ENCODE measurements at regions not wholly inside any gene's neighbourhood (a gene's known extent, or its start where the extent isn't known, plus 50 kb on each side); places are given as distances from the start of the nearest gene placed in this dataset.

GRCh38 chr14:104244221-104245011, 106.0 kb downstream of the KIF26A start:
- no peaks in the 10 kb centered on the region for H3K79me2 ChIP-seq
- H3K4me2 ChIP-seq, result peak overlapping the region; percentile 55
- H3K9me3 ChIP-seq (ENCODE audit: low read depth), result peaks cover 6% of the 10 kb centered on the region
- H3K4me1 ChIP-seq (ENCODE audit: insufficient read depth), result peaks cover 8% of the 10 kb centered on the region
- no peaks in the 10 kb centered on the region for H3K27me3 ChIP-seq
- TF ChIP-seq EZH2 (IDR thresholded peaks at IDR 0.05; ENCODE audit: borderline replicate concordance), result no peak
- TF ChIP-seq CTCF (IDR thresholded peaks at IDR 0.05; ENCODE audit: poor library complexity), result no peak
- TF ChIP-seq EZH2phosphoT487 (IDR thresholded peaks at IDR 0.05; ENCODE audit: low read depth, severe bottlenecking, unreplicated experiment), result no peak
- H2AFZ ChIP-seq, result no peak overlapping the region
- DNase-seq (ENCODE audit: low spot score), result no peak
- 53% methylated on average over 23 of the region's 23 CpGs for WGBS (ENCODE audit: low lambda C conversion rate, missing lambda C conversion rate)
- H3K27ac ChIP-seq, result no peak overlapping the region
- H3K9me2 ChIP-seq (replicated peaks; ENCODE audit: insufficient read depth), result no peaks in the 10 kb centered on the region
- H3K4me3 ChIP-seq, result no peak overlapping the region
- H3K36me3 ChIP-seq (replicated peaks; ENCODE audit: insufficient read depth, low read depth), result no peaks in the 10 kb centered on the region
- no peaks in the 10 kb centered on the region for H4K20me1 ChIP-seq (ENCODE audit: insufficient read depth, poor library complexity, severe bottlenecking)

GRCh38 chr14:104245075-104245474, 106.7 kb downstream of the KIF26A start:
- Histone ChIP-seq H3K36me3 (replicated peaks; ENCODE audit: insufficient read depth, low read depth) (no peaks in the 10 kb centered on the region), H3K9me2 (replicated peaks; ENCODE audit: insufficient read depth) (no peaks in the 10 kb centered on the region), H3K4me1 (ENCODE audit: insufficient read depth) (peaks cover 8% of the 10 kb centered on the region), H3K27ac (no peak overlapping the region), H4K20me1 (ENCODE audit: insufficient read depth, poor library complexity, severe bottlenecking) (no peaks in the 10 kb centered on the region), H2AFZ (no peak overlapping the region), H3K4me3 (no peak overlapping the region), H3K27me3 (no peaks in the 10 kb centered on the region), H3K79me2 (no peaks in the 10 kb centered on the region), H3K4me2 (no peak overlapping the region), H3K9me3 (ENCODE audit: low read depth) (peaks cover 6% of the 10 kb centered on the region)
- WGBS (ENCODE audit: low lambda C conversion rate, missing lambda C conversion rate), result 86% methylated on average over 3 of the region's 3 CpGs
- DNase-seq (ENCODE audit: low spot score), result no peak
- TF ChIP-seq CTCF (IDR thresholded peaks at IDR 0.05; ENCODE audit: poor library complexity) (no peak), EZH2phosphoT487 (IDR thresholded peaks at IDR 0.05; ENCODE audit: low read depth, severe bottlenecking, unreplicated experiment) (no peak), EZH2 (IDR thresholded peaks at IDR 0.05; ENCODE audit: borderline replicate concordance) (no peak)

GRCh38 chr14:104245723-104246122, 107.3 kb downstream of the KIF26A start:
- H2AFZ ChIP-seq, result no peak overlapping the region
- 96% methylated on average over 2 of the region's 2 CpGs for WGBS (ENCODE audit: low lambda C conversion rate, missing lambda C conversion rate)
- TF ChIP-seq EZH2 (IDR thresholded peaks at IDR 0.05; ENCODE audit: borderline replicate concordance), result no peak
- no peak for TF ChIP-seq CTCF (IDR thresholded peaks at IDR 0.05; ENCODE audit: poor library complexity)
- no peak for TF ChIP-seq EZH2phosphoT487 (IDR thresholded peaks at IDR 0.05; ENCODE audit: low read depth, severe bottlenecking, unreplicated experiment)

More at GRCh38 chr14:104245723-104246122, 107.3 kb downstream of the KIF26A start:
- peaks cover 8% of the 10 kb centered on the region for H3K4me1 ChIP-seq (ENCODE audit: insufficient read depth)
- no peak overlapping the region for H3K4me3 ChIP-seq
- no peaks in the 10 kb centered on the region for H3K36me3 ChIP-seq (replicated peaks; ENCODE audit: insufficient read depth, low read depth)
- H3K27ac ChIP-seq, result no peak overlapping the region
- no peaks in the 10 kb centered on the region for H3K27me3 ChIP-seq
- no peak for DNase-seq (ENCODE audit: low spot score)
- no peak overlapping the region for H3K4me2 ChIP-seq
- H4K20me1 ChIP-seq (ENCODE audit: insufficient read depth, poor library complexity, severe bottlenecking), result no peaks in the 10 kb centered on the region
- H3K79me2 ChIP-seq, result no peaks in the 10 kb centered on the region
- H3K9me2 ChIP-seq (replicated peaks; ENCODE audit: insufficient read depth), result no peaks in the 10 kb centered on the region
- H3K9me3 ChIP-seq (ENCODE audit: low read depth), result peaks cover 6% of the 10 kb centered on the region
